ENCODE measurements at regions not wholly inside any gene's neighbourhood (a gene's known extent, or its start where the extent isn't known, plus 50 kb on each side); places are given as distances from the start of the nearest gene placed in this dataset.
"Not testable (repeated sequence)": the region's sequence is repeated elsewhere in the genome, so short reads cannot be mapped to it uniquely, and the experiment has no call there.

DNA sequence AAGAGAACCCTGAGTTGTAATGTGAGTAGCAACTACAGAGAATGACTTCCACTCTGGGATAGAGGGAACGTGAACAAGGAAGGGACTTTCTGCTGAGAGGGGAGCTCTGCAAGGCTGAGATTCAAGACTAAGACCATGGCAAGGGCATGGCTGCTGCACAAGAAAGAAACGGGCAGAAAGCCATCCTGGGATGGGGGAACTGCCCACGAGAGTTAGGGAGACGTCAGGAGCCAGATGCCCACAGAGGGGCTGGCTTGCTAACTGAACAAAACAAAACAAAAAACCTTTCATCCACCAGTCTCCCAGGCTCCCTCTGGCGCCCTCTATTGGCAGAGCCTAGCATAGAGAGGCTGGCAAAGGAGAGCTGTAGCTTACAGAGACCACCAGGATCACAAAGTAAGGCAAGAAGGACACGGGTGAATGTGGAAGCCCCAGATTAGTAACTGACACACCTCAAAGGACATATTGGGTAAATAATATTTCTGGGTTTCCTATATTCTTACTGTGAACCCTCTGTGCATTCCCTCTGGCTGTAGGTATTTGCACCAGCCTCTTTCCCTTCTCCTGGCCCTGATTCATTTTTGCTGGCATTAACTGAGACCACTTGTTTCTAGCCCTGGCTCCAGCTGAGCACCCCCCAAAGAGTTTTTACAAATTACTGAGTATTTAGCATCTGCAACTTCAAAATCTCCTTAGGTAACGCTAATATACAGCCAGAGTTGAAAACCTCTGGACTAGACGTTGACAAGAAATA is 338.3 kb downstream of the EMP1 start:
- H3K36me3 Mint-ChIP-seq (ENCODE audit: low read depth), result no peaks in the 10 kb centered on the region
- no peak overlapping the region for H3K27ac Mint-ChIP-seq
- no peak overlapping the region for H3K4me3 Mint-ChIP-seq
- H3K9me3 Mint-ChIP-seq, result no peaks in the 10 kb centered on the region
- peaks cover 21% of the 10 kb centered on the region for H3K4me1 Mint-ChIP-seq (ENCODE audit: low read depth)
- H3K27me3 Mint-ChIP-seq, result peaks cover 27% of the 10 kb centered on the region

DNA sequence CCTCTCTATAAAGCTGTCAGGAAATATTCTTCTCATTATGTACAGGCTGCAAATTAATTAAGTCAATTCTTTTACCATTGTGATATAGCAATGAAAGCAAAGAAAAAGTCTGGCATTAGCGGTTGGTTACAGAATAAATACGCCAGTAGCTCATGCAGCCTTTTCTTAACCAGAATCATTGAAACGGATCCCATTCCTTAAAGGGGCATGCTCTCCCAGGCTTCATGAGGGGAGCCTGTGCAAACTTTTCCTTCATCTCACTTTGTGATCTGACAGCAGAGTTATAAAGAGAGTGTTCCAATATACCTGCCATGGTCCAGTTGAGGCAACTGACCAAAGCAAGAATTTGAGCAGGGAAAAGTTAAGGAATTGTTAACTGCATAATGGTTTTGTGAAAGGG is 337.7 kb downstream of the EMP1 start:
- Mint-ChIP-seq H3K27me3 (peaks cover 27% of the 10 kb centered on the region), H3K4me3 (no peak overlapping the region), H3K27ac (no peak overlapping the region), H3K9me3 (no peaks in the 10 kb centered on the region), H3K36me3 (ENCODE audit: low read depth) (no peaks in the 10 kb centered on the region), H3K4me1 (ENCODE audit: low read depth) (peaks cover 21% of the 10 kb centered on the region)

DNA sequence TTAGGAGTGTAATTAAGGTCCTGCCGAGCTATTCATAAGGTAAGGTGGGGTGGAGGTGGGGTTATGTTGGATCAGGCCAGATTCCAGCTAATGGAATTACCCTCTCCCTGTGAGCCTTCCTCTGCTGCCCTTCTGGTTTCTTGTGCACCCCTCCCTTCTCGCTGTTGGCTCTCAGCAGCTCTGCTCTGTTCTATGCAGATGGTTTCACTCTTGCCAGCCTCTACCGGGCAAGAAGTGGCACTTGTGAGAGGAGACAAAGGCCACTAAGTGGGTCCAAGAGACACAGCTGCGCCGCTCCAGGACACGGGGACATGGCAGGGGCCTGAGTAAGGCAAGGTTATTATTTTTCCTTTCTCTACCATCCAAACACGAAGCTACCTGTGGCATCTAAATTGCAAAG is 334.4 kb downstream of the EMP1 start:
- Mint-ChIP-seq H3K9me3 (no peaks in the 10 kb centered on the region), H3K4me3 (no peak overlapping the region)

DNA sequence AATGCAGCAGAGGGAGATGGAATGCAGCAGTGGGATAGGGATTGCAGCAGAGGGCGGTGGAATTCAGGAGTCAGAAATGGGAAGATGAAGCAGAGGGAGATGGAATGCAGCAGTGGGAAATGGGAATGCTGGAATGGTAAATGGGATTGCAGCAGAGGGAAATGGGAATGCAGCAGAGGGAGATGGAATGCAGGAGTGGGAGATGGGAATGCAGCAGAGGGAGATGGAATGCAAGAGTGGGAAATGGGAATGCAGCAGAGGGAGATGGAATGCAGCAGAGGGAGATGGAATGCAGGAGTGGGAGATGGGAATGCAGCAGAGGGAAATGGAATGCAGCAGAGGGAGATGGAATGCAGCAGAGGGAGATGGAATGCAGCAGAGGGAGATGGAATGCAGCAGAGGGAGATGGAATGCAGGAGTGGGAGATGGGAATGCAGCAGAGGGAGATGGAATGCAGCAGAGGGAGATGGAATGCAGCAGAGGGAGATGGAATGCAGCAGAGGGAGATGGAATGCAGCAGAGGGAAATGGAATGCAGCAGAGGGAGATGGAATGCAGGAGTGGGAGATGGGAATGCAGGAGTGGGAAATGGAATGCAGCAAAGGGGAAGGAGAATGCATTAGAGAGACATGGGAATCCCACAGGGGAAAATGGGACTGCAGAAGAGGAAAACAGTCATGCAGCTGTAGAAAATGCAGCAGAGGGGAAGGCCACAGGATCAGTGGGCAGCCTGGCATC is 329.8 kb downstream of the EMP1 start:
- not testable (repeated sequence) for H3K4me1 Mint-ChIP-seq (ENCODE audit: low read depth); H3K36me3 Mint-ChIP-seq (ENCODE audit: low read depth); H3K27me3 Mint-ChIP-seq; H3K27ac Mint-ChIP-seq; H3K4me3 Mint-ChIP-seq; H3K9me3 Mint-ChIP-seq

More for the DNA sequence above, 334.4 kb downstream of the EMP1 start:
- Mint-ChIP-seq H3K4me1 (ENCODE audit: low read depth) (peaks cover 5% of the 10 kb centered on the region), H3K36me3 (ENCODE audit: low read depth) (no peaks in the 10 kb centered on the region), H3K27ac (no peak overlapping the region), H3K27me3 (peaks cover 14% of the 10 kb centered on the region)

DNA sequence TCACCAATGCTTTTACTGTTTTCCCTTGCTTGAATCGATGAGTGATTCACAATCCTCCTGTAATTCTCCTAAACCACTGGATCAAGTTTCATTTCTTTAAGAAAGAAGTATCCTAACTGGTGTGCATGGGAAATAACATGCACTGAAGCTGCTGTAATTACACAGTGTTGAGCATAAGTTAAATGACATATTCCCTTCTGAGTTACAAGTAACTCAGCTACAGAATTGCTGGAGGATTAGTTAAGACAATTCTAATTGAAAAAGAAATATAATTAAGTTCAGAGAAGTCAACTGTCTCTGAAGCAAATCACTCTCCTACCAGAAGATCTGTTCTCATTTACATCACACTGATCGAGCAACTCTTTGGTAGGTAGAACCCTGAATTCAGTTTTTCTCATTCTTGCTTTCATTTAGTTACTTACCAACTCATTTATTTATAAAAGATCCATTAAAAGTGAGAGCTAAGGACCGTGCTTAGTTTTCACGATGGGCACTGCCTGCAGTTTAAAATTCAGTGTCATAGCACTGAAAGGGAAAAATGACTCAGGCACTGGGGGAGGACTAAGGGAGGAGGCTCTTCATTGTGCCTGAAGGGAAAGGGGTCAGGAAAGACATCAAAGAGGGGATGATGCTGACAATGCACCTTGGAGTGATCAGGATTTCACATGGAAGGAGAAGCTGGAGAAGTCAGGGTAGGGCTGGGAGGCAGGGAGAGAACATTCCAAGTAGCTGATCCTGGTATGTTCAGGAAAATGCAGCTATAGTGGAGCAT is 327.2 kb downstream of the EMP1 start:
- H3K4me3 Mint-ChIP-seq, result no peak overlapping the region
- peaks cover 4% of the 10 kb centered on the region for H3K9me3 Mint-ChIP-seq
- no peaks in the 10 kb centered on the region for H3K36me3 Mint-ChIP-seq (ENCODE audit: low read depth)
- H3K27me3 Mint-ChIP-seq, result peaks cover 15% of the 10 kb centered on the region
- H3K27ac Mint-ChIP-seq, result no peak overlapping the region
- no peaks in the 10 kb centered on the region for H3K4me1 Mint-ChIP-seq (ENCODE audit: low read depth)

DNA sequence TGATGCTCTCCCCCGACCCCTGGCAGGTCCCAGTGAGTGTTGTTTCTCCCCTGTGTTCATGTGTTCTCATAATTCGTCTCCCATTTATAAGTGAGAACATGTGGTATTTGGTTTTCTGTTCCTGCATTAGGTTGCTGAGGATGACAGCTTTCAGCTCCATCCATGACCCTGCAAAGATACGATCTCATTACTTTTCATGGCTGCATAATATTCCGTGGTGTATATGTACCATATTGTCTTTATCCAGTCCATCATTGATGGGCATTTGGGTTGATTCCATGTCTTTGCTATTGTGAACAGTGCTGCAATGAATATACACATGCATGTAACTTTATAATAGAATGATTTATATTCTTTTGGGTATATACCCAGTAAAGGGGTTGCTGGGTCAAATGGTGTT is 321.5 kb downstream of the EMP1 start:
- not testable (repeated sequence) for H3K4me3 Mint-ChIP-seq; H3K36me3 Mint-ChIP-seq (ENCODE audit: low read depth); H3K4me1 Mint-ChIP-seq (ENCODE audit: low read depth); H3K27ac Mint-ChIP-seq
- peaks cover 15% of the 10 kb centered on the region for H3K27me3 Mint-ChIP-seq
- peaks cover 15% of the 10 kb centered on the region for H3K9me3 Mint-ChIP-seq

DNA sequence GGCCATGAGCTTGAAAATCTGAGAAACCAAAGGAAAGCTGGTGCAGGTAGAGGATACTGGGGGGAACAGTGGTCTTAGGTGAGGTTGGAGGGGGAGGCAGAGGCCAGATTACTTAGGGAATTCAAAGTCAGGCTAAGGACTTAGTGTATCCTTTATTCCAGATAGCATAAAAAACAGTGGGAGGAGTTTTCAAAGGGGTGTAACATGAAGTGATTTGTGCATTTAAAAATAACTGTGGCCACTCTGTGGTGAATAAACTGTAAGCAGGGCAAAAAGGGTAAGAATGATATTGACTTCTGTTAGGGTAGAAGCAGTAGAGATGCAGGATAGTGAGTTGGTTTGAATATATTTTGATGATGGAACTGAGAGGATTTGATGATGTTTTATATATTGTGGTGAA is 313.2 kb downstream of the EMP1 start:
- Mint-ChIP-seq H3K27ac (no peak overlapping the region), H3K36me3 (ENCODE audit: low read depth) (no peaks in the 10 kb centered on the region), H3K9me3 (peaks cover 3% of the 10 kb centered on the region), H3K4me1 (ENCODE audit: low read depth) (no peaks in the 10 kb centered on the region), H3K27me3 (no peaks in the 10 kb centered on the region), H3K4me3 (no peak overlapping the region)

DNA sequence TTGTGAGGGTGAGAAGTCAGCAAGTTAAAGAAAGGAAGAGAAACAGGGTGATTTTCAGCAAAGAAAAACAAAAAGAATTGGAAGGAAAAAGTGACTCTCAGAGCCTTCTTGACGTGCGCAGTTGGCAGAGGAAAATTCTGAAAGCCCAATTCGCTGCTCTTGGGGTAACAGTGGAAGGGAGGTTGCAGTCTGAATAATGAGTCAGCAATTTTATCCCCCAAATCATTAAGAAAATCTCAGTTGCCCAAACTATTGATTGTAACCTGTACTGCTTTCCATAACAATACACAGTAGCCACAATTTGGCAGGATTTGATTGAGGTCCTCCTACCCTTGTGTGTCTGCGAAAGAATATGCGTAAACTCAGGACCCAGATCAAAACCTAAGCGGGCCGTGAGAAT is 309.1 kb downstream of the EMP1 start:
- Mint-ChIP-seq H3K27me3 (no peaks in the 10 kb centered on the region), H3K9me3 (no peaks in the 10 kb centered on the region), H3K4me3 (no peak overlapping the region), H3K36me3 (ENCODE audit: low read depth) (no peaks in the 10 kb centered on the region), H3K4me1 (ENCODE audit: low read depth) (no peaks in the 10 kb centered on the region), H3K27ac (no peak overlapping the region)

DNA sequence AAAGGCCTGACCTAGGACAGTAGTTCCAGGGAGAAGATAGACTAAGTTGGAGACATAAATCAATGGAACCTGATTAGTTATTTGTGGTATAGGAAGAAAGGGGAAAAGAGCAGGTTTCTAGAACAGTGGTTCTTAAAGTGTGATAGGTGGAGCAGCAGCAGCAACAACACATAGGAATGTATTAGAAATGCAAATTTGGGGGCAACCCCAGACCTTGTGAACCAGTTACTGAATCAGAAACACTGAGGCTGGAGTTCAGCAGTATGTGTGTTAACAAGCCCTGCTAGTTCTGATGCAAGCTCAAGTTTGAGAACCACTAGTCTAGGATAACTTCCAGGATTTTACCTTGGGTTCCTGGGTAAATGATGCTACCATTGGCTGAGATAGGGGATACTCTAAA is 308.7 kb downstream of the EMP1 start:
- H3K4me1 Mint-ChIP-seq (ENCODE audit: low read depth), result no peaks in the 10 kb centered on the region
- no peaks in the 10 kb centered on the region for H3K36me3 Mint-ChIP-seq (ENCODE audit: low read depth)
- no peaks in the 10 kb centered on the region for H3K27me3 Mint-ChIP-seq
- no peaks in the 10 kb centered on the region for H3K9me3 Mint-ChIP-seq
- H3K4me3 Mint-ChIP-seq, result no peak overlapping the region
- H3K27ac Mint-ChIP-seq, result no peak overlapping the region

DNA sequence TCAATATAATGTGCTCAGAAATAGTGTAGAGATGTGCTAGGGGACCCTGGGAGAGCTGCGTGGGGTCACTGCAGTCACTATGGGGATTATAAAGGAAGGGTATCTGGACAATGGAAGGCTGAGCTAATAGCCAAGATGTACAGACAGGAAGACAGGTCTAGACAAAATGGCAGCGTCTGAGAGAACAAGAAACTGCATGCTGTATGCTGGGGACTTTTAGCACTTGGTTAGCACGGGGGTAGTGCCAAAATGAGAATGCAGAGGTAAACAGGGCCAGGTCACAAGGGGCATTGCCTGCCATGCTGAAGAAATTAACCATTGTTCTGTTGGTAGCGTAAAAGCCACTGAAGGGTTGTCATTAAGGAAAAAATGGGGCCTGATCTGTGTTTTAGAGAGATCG is 308.2 kb downstream of the EMP1 start:
- Mint-ChIP-seq H3K4me1 (ENCODE audit: low read depth) (no peaks in the 10 kb centered on the region), H3K27ac (no peak overlapping the region), H3K4me3 (no peak overlapping the region), H3K9me3 (no peaks in the 10 kb centered on the region), H3K27me3 (no peaks in the 10 kb centered on the region), H3K36me3 (ENCODE audit: low read depth) (no peaks in the 10 kb centered on the region)

DNA sequence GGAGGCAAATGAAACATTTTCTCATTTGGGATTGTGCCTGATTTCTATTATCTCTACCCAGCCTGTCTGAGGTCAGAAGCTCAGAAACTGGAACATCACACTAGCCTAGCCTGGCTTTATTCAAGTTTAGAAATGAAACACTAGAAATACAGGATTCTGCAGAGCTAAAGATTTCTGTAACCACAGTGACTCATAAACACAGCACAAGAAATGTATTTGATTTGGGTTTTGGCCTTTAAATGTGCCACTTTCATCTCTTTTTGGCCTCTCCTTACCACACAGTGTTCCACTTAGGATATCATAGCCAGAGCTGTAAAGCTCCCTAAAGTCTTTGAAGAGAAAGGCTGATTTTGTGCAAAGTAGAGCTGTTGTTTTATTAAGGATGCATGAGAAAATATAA is 307.5 kb downstream of the EMP1 start:
- Mint-ChIP-seq H3K27ac (no peak overlapping the region), H3K4me1 (ENCODE audit: low read depth) (no peaks in the 10 kb centered on the region), H3K4me3 (no peak overlapping the region), H3K27me3 (no peaks in the 10 kb centered on the region), H3K9me3 (no peaks in the 10 kb centered on the region), H3K36me3 (ENCODE audit: low read depth) (no peaks in the 10 kb centered on the region)

DNA sequence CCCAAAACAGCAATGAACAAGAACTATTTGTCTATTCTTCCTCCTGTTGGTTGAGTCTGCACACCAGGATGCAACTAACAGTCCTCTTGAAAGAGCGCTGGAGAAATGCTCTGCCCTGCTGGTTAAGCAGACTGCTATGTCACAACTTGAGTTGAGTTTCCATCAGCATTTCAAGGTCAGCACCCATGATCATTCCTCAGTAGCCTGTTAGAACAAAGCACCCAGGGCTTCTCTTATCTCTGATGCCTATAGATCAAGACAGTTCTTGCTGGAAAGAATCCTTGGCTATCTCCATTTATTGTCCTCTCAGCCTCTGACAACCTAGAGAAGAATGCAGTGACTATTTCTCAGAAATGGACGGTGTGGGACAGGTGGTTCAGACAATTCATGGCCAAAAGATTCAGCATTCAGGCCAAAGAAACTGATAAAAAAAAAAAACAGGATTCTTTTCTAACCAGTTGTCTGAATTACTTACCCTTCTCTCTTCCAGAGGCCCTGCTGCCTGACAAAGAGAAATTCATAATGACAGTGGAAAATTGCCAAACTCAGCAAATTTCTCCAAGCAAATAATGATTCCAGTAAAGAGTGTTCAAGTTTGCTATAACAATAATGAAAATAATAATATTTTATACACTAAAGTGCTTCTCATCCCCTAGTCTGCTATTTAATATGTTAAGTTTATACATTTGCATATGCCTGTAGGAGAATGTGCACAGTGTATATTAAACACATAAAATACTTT is 306.7 kb downstream of the EMP1 start:
- H3K27me3 Mint-ChIP-seq, result no peaks in the 10 kb centered on the region
- no peak overlapping the region for H3K27ac Mint-ChIP-seq
- H3K4me3 Mint-ChIP-seq, result no peak overlapping the region
- no peaks in the 10 kb centered on the region for H3K9me3 Mint-ChIP-seq
- no peaks in the 10 kb centered on the region for H3K36me3 Mint-ChIP-seq (ENCODE audit: low read depth)
- no peaks in the 10 kb centered on the region for H3K4me1 Mint-ChIP-seq (ENCODE audit: low read depth)

DNA sequence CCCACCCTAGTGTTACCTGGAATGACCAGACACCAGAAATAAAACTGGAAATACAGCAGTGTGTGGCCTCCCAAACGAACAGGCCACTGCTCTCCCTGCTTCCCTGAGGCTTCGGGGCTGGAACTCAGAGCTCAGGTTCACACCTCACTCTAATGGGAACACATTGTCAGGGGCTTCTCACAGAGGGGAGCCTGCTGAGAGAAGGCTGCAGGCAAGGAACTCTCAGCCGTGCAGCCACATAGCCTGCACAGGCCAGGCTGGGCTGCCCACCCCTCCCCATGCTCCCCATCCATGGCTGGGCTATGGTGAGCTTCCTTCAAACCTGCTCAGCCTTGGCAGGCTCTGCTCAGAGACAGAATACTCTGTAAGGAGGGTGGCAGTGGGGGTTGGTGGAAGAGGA is 302.5 kb downstream of the EMP1 start:
- no peaks in the 10 kb centered on the region for H3K9me3 Mint-ChIP-seq
- H3K27me3 Mint-ChIP-seq, result no peaks in the 10 kb centered on the region
- no peak overlapping the region for H3K27ac Mint-ChIP-seq
- H3K4me1 Mint-ChIP-seq (ENCODE audit: low read depth), result no peaks in the 10 kb centered on the region
- H3K36me3 Mint-ChIP-seq (ENCODE audit: low read depth), result no peaks in the 10 kb centered on the region
- H3K4me3 Mint-ChIP-seq, result no peak overlapping the region

DNA sequence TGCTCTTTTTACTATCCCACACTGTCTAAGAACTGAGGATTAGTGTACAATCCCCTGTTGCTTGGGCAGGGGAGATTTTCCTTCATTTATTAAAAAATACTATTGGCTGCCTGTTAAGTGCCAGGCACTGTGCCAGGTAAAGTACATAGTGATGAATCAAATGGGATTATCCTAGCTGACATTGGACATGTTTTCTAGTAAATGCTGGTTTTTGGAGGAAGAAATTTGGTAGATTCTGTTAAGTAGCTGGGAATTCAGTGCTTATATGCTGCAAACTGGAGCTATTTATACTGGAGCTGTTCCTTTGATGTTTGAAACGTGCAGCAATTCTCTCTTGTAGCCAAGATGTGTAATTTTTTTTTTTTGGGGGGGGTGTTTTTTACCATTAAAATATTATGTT is 299.6 kb downstream of the EMP1 start:
- Mint-ChIP-seq H3K4me1 (ENCODE audit: low read depth) (no peaks in the 10 kb centered on the region), H3K27ac (no peak overlapping the region), H3K4me3 (no peak overlapping the region), H3K27me3 (peaks cover 10% of the 10 kb centered on the region), H3K9me3 (peaks cover 10% of the 10 kb centered on the region), H3K36me3 (ENCODE audit: low read depth) (no peaks in the 10 kb centered on the region)

DNA sequence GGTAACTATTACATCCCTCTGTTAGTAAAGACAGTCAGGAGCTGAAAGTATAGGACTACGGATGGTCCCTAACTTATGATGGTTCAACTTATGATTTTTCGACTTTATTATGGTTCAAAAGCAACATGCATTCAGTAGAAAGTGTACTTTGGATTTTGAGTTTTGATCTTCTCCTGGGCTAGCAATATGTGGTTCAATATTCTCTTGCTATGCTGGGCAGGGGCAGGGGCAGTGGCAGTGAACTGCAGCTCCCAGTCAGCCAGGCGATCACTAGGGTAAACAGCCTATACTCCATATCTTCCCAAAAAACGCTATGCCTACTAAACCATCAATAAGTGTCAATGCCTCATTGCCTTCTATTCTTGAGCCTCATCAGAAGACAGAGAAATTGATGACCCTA is 292.7 kb downstream of the EMP1 start:
- no peaks in the 10 kb centered on the region for H3K36me3 Mint-ChIP-seq (ENCODE audit: low read depth)
- peaks cover 10% of the 10 kb centered on the region for H3K9me3 Mint-ChIP-seq
- H3K4me3 Mint-ChIP-seq, result no peak overlapping the region
- peaks cover 16% of the 10 kb centered on the region for H3K27me3 Mint-ChIP-seq
- H3K27ac Mint-ChIP-seq, result no peak overlapping the region
- H3K4me1 Mint-ChIP-seq (ENCODE audit: low read depth), result no peaks in the 10 kb centered on the region
